NCI-H1436 treated with DMSO at 0.1 percent for 48 hours (cell line): ENCODE measurements at regions not wholly inside any gene's neighbourhood (a gene's known extent, or its start where the extent isn't known, plus 50 kb on each side); places are given as distances from the start of the nearest gene placed in this dataset.
"Not testable (repeated sequence)": the region's sequence is repeated elsewhere in the genome, so short reads cannot be mapped to it uniquely, and the experiment has no call there.

Experiments
- DNase-seq: peaks from one replicate; lab custom pipeline; 2025; lab: John Stamatoyannopoulos, UW

- no peak for DNase-seq
These were observed 50.7 kb upstream of the KLF7 start for GRCh38 chr2:207216457-207216856.

GRCh38 chr2:207217442-207217841, 51.7 kb upstream of the KLF7 start:
- no peak for DNase-seq

DNA sequence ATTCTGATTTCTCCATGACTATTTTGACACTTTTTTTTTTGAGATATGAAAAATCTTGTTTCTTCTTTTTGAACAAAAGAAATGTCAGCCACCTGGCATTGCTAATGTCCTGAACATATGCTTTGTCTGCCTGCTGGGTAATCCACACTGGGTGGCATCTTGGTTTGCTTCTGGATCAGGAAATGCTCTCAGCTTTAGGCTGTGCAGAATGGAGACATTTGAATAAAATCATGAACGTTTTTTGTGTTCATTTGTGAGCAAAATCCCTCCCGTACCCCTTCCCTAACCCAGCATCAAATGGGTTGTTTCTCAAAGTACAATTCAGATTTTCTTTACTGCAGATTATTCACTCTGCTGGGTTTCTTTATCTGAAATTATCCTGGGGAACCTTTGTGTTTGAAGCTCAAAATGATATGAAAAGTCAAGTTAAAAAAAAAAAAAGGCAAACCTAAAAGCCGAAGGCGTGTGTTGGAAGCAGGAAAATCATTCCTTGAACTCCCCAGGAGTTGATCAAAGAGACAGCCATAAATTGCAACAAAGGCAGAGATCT, 53.4 kb upstream of the KLF7 start:
- DNase-seq, result no peak

GRCh38 chr2:207219676-207220501, 54.1 kb upstream of the KLF7 start:
- no peak for DNase-seq

DNA sequence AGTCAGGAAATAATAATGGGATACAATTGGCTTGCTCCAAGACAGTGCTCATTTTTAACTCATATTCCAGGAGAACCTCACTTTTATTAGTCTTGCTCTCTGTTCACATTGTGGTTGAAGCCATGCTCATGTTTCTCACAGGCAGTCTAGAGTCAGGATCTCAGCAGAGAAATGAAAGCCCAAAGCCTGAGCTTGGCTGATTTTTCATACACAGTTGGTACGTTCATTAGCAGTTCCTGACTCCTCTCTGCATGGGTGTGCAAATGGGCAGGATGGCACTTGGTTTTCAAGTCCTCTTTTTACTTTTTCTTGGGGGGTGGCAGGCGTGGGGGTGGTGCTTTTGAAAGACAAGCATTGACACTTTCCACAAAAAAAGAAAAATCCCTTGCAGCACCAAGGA, 56.0 kb upstream of the KLF7 start:
- DNase-seq, result no peak

- DNase-seq, result no peak
These were observed 57.3 kb upstream of the KLF7 start for GRCh38 chr2:207223051-207223450.

DNA sequence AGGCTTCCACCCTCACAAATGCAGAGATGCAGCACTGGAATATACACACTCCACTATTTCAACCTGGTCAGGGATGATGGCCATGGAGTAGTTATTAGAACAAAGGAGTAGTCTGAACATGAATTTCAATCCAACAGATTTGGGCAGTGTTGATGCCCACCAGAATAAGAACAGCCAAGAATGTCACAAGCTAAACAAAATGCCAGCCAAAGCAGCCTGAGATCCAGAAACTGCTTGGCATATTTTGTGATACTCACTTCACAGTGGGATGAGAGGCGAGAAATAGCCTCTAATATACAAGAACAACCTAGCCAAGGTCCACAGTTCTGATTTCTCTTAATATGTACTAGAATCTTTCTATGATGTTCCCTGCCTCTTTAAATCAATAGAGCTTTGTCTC, 58.6 kb upstream of the KLF7 start:
- DNase-seq, result no peak

GRCh38 chr2:207224791-207225482, 59.2 kb upstream of the KLF7 start:
- no peak for DNase-seq

GRCh38 chr2:207225773-207226172, 60.0 kb upstream of the KLF7 start:
- no peak for DNase-seq

DNA sequence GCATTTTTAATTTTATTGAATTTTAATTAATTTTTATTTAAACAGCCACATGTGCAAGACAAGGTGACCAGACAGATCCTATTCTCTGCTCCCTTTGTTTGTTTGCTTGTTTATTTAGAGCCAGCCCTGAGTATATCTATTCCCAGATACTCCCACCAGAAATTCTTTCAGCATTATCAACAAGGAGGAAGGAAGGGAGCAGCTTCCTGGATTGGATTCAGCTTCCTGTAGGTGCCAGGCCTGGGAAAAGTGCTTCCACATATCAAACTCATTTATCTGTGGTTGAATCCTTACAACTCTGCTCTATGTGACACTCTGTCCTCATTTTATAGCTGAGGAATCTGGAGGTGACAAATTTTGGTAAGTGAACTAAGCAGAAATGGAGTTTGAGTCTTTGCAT, 60.5 kb upstream of the KLF7 start:
- DNase-seq, result no peak

DNA sequence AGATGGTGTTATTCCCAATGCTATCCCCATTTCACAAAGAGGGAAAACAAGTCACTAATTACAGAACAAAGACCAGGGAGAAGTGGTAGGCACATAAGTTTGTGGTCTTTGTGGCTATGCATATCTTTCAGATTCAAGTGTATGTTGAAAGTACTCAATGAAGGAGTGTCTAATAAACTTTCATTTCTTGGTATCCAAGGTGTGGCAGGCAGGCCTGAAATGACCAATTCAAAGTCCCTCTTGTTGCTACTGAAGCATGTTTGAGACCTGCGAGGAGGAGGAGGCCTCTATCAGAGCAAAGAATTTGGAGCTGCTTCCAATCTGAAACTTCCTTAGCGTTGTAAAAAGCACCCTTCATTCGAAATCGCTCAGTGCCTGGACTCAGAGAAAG, 60.9 kb upstream of the KLF7 start:
- no peak for DNase-seq

DNA sequence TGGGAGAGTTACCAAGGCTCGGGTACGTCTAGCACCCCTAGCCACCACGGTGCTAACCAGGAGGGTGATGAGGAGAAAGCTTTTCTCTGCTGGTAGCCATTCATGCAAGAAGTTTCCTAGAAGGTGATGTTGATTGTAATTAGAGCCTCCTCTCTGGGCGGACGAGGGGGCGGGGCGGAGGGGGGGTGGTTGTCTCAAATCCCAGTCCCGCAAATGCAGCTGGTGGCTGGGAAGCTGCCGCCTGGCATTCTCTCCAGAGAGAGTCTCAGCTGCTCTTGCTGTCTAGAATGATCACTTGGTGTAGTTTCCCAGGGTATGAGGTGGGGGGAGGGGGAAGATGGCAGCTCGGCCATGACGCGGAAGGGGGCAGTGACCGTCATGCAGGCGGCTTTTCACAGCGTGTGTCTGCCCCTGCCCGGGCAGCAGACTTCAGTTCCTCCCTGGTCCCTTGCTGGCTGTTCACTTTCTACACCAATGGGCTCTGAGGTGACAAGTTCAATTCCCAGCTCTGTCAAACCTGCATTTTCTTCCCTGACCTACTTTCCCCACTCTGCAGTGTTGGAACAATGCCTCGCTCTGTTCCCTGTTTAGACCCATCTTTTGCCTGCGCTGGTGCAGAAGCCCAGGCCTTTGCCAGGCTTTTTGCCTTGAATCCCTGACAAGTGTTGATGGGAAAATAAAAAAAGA, 61.5 kb upstream of the KLF7 start:
- DNase-seq, result no peak

GRCh38 chr2:207227749-207228145, 62.0 kb upstream of the KLF7 start:
- DNase-seq, result no peak

- no peak for DNase-seq
These were observed 62.7 kb upstream of the KLF7 start for GRCh38 chr2:207228402-207228801.

- no peak for DNase-seq
These were observed 63.4 kb upstream of the KLF7 start for GRCh38 chr2:207229161-207229560.

GRCh38 chr2:207230261-207231105, 64.7 kb upstream of the KLF7 start:
- no peak for DNase-seq

GRCh38 chr2:207231106-207231865, 65.5 kb upstream of the KLF7 start:
- peak; percentile 40 for DNase-seq

DNA sequence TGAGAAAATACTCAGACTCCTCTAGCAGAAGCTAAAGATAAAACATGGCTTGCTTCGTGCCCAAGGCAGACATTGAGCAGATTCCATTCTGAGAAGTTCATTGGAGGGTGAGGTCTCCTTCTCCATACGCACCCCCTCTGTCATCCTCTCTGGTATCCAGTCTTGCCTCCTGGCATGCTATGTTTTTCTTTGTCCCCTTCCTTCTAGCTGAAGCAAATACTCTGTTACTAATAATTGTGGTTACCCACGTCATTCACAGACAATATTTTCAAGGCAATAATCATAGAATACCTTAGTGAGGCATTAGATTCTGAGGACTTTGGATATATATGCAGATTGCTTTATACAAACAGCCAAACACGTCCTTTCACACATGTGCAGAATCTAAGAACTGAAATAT, 66.2 kb upstream of the KLF7 start:
- no peak for DNase-seq

DNA sequence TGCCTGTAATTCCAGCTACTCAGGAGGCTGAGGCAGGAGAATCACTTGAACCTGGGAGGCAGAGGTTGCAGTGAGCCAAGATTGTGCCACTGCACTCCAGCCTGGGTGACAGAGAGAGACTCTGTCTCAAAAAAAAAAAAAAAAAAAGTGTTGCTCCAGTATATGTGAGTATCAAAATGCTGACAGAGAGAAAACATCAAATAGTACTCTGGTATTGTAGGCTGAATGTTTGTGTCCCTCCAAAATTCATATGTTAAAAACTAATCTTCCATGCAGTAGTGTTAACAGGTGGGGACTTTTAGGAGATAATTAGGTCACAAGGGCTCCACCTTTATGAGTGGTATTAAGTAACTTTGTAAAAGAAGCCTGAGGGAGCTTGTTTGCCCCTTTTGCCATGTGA, 67.4 kb upstream of the KLF7 start:
- not testable (repeated sequence) for DNase-seq

DNA sequence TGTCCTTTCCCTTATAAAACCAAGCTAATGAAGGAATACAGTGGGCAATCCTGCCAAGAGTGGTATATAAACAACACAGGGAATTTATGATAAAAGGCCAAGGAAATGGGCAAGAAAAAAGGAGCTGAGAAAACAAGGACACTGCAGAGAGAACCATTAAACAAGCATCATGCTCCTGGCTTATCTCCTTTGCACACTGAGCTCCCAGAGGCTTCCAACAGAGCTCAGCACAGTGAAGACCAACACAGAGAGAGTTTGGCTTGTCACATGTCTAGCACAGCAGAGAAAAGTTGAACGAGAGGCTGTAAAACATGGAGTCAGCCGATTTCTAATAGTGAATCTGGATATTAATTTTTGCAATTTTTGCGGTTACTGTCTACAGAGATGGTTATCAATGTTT, 68.0 kb upstream of the KLF7 start:
- no peak for DNase-seq

GRCh38 chr2:207235621-207236020, 69.9 kb upstream of the KLF7 start:
- DNase-seq, result no peak
